HG02970 (cell line): ENCODE measurements at regions not wholly inside any gene's neighbourhood (a gene's known extent, or its start where the extent isn't known, plus 50 kb on each side); places are given as distances from the start of the nearest gene placed in this dataset.
"Not testable (repeated sequence)": the region's sequence is repeated elsewhere in the genome, so short reads cannot be mapped to it uniquely, and the experiment has no call there.

Experiments
- ATAC-seq: cut with Tn5 transposase; IDR thresholded peaks from one replicate; pipeline ENCODE4 v1.9.1; 2021; ENCODE audit warnings: mild to moderate bottlenecking, moderate library complexity, moderate number of reproducible peaks; ENCODE audit not compliant: unreplicated experiment, low FRiP score

- no peak for ATAC-seq
Measured at GRCh38 chr6:62819640-62820039, 391.6 kb upstream of the FKBP1C start.

GRCh38 chr6:62808565-62809293 lies 402.5 kb upstream of the FKBP1C start:
- ATAC-seq = no peak

GRCh38 chr6:62805431-62805830 lies 405.8 kb upstream of the FKBP1C start:
- no peak for ATAC-seq

GRCh38 chr6:62803094-62803493 lies 408.2 kb upstream of the FKBP1C start:
- ATAC-seq = no peak

- ATAC-seq = no peak
Measured at GRCh38 chr6:62797190-62797589, 414.1 kb upstream of the FKBP1C start.

GRCh38 chr6:62775427-62776022 lies 435.7 kb upstream of the FKBP1C start:
- ATAC-seq = no peak

- ATAC-seq = not testable (repeated sequence)
Measured at GRCh38 chr6:62766174-62766573, 445.1 kb upstream of the FKBP1C start.

GRCh38 chr6:62764841-62765240 lies 446.4 kb upstream of the FKBP1C start:
- no peak for ATAC-seq

- no peak for ATAC-seq
Measured at GRCh38 chr6:62763125-62763912, 447.9 kb upstream of the FKBP1C start.

- no peak for ATAC-seq
Measured at GRCh38 chr6:62746968-62747367, 460.9 kb upstream of the KHDRBS2 start.

- no peak for ATAC-seq
Measured at GRCh38 chr6:62746161-62746560, 460.1 kb upstream of the KHDRBS2 start.

GRCh38 chr6:62740596-62740995 lies 454.6 kb upstream of the KHDRBS2 start:
- ATAC-seq = no peak

- ATAC-seq = no peak
Measured at GRCh38 chr6:62740171-62740570, 454.1 kb upstream of the KHDRBS2 start.

GRCh38 chr6:62737792-62738191 lies 451.8 kb upstream of the KHDRBS2 start:
- no peak for ATAC-seq

- no peak for ATAC-seq
Measured at GRCh38 chr6:62721408-62721807, 435.4 kb upstream of the KHDRBS2 start.

- no peak for ATAC-seq
Measured at GRCh38 chr6:62716719-62717118, 430.7 kb upstream of the KHDRBS2 start.

GRCh38 chr6:62714112-62714511 lies 428.1 kb upstream of the KHDRBS2 start:
- ATAC-seq = no peak

GRCh38 chr6:62711750-62712149 lies 425.7 kb upstream of the KHDRBS2 start:
- no peak for ATAC-seq

GRCh38 chr6:62707914-62708313 lies 421.9 kb upstream of the KHDRBS2 start:
- ATAC-seq = no peak

- ATAC-seq = no peak
Measured at GRCh38 chr6:62707156-62707555, 421.1 kb upstream of the KHDRBS2 start.

GRCh38 chr6:62683063-62683462 lies 397.0 kb upstream of the KHDRBS2 start:
- no peak for ATAC-seq
